Ovary (tissue), 3 donors: ENCODE measurements at regions not wholly inside any gene's neighbourhood (a gene's known extent, or its start where the extent isn't known, plus 50 kb on each side); places are given as distances from the start of the nearest gene placed in this dataset.

Source experiments
- CTCF ChIP-seq, 3 donors: fragments of 450-650 bp in 2 of 3; fragments of 200-600 bp in 1 of 3; IDR thresholded peaks; one replicate each; pipeline versions ENCODE4 v1.5.1 to v1.8.0; 2016 to 2022; ENCODE audit warnings: antibody characterized with exemption in 3 of 3, mild to moderate bottlenecking in 1 of 3
- EP300 ChIP-seq: sonication (generic); formaldehyde crosslinking; IDR thresholded peaks from one replicate; pipeline ENCODE4 v1.6.1; 2017; ENCODE audit warnings: antibody characterized with exemption
- donor health status: DM: no; HTN: no; CAD: no.

GRCh38 chr3:135867911-135868310, 97.6 kb upstream of the PPP2R3A start:
- TF ChIP-seq CTCF (IDR thresholded peaks at IDR 0.05) (no peak), EP300 (no peak)
